ENCODE measurements at regions not wholly inside any gene's neighbourhood (a gene's known extent, or its start where the extent isn't known, plus 50 kb on each side); places are given as distances from the start of the nearest gene placed in this dataset.

GRCh38 chr15:79629687-79630086 lies 197.6 kb downstream of the MINAR1 start:
- H3K27me3 Mint-ChIP-seq: peaks cover 25 to 31% of the 10 kb centered on the region in 2 donors
- CTCF ChIA-PET: no interaction called here
- POLR2A ChIA-PET: no interaction called here
- no peaks in the 10 kb centered on the region for H3K9me3 ChIP-seq
- DNase-seq: no peak
- no peak overlapping the region for H3K4me3 ChIP-seq (ENCODE audit: control insufficient read depth in 1 of 2, extremely low read depth in 1 of 2, low read length in 1 of 2)
- no peaks in the 10 kb centered on the region for H3K4me1 ChIP-seq (ENCODE audit: control insufficient read depth in 1 of 2, extremely low read depth in 1 of 2, insufficient read depth in 2 of 2, low read length in 2 of 2)
- no peak for ATAC-seq (replicated peaks in 1 of 4)
- H3K36me3 ChIP-seq (ENCODE audit: control insufficient read depth in 2 of 2, extremely low read depth in 1 of 2, insufficient read depth in 1 of 2, low read length in 1 of 2): no peaks in the 10 kb centered on the region
- no peak overlapping the region for H3K27ac ChIP-seq (ENCODE audit: low read length)
- H3K36me3 Mint-ChIP-seq: no peaks in the 10 kb centered on the region
- H3K27me3 ChIP-seq (replicated peaks in 1 of 2; ENCODE audit: control insufficient read depth in 2 of 2, extremely low read depth in 1 of 2, insufficient read depth in 2 of 2, low read length in 1 of 2): peaks cover 3 to 9% of the 10 kb centered on the region in 2 experiments
- H3K4me1 Mint-ChIP-seq: no peaks in the 10 kb centered on the region
- peaks cover 0 to 11% (median 10%) of the 10 kb centered on the region in 3 donors for H3K9me3 Mint-ChIP-seq
- 68% methylated on average over 4 of the region's 5 CpGs for WGBS (ENCODE audit: insufficient coverage)
- no peak overlapping the region for H3K27ac Mint-ChIP-seq
- no peak overlapping the region for H3K4me3 Mint-ChIP-seq

GRCh38 chr15:79632457-79632856 lies 200.3 kb downstream of the MINAR1 start:
- POLR2A ChIA-PET: no interaction called here
- Histone ChIP-seq H3K36me3 (ENCODE audit: control insufficient read depth in 2 of 2, extremely low read depth in 1 of 2, insufficient read depth in 1 of 2, low read length in 1 of 2) (no peaks in the 10 kb centered on the region), H3K27me3 (replicated peaks in 1 of 2; ENCODE audit: control insufficient read depth in 2 of 2, extremely low read depth in 1 of 2, insufficient read depth in 2 of 2, low read length in 1 of 2) (peaks cover 3 to 12% of the 10 kb centered on the region in 2 experiments), H3K27ac (ENCODE audit: low read length) (no peak overlapping the region), H3K9me3 (no peaks in the 10 kb centered on the region), H3K4me3 (ENCODE audit: control insufficient read depth in 1 of 2, extremely low read depth in 1 of 2, low read length in 1 of 2) (no peak overlapping the region), H3K4me1 (ENCODE audit: control insufficient read depth in 1 of 2, extremely low read depth in 1 of 2, insufficient read depth in 2 of 2, low read length in 2 of 2) (no peaks in the 10 kb centered on the region)
- 67% methylated on average over 1 of the region's 2 CpGs for WGBS (ENCODE audit: insufficient coverage)
- Mint-ChIP-seq H3K4me3 (no peak overlapping the region), H3K27me3 (peaks cover 20 to 25% of the 10 kb centered on the region in 2 donors), H3K4me1 (no peaks in the 10 kb centered on the region), H3K27ac (no peak overlapping the region), H3K9me3 (peaks cover 0 to 11% (median 10%) of the 10 kb centered on the region in 3 donors), H3K36me3 (no peaks in the 10 kb centered on the region)
- CTCF ChIA-PET: interaction anchor here in 1 of 2 donors (1.2 kb wide), 1 partner anchor 8 kb away, joined by 3 read pairs; no protein-coding TSS in a partner anchor
- DNase-seq: no peak
- no peak for ATAC-seq (replicated peaks in 1 of 4)

- Histone ChIP-seq H3K27me3 (replicated peaks in 1 of 2; ENCODE audit: control insufficient read depth in 2 of 2, extremely low read depth in 1 of 2, insufficient read depth in 2 of 2, low read length in 1 of 2) (peaks cover 0 to 7% of the 10 kb centered on the region in 2 experiments), H3K36me3 (ENCODE audit: control insufficient read depth in 2 of 2, extremely low read depth in 1 of 2, insufficient read depth in 1 of 2, low read length in 1 of 2) (no peaks in the 10 kb centered on the region), H3K4me1 (ENCODE audit: control insufficient read depth in 1 of 2, extremely low read depth in 1 of 2, insufficient read depth in 2 of 2, low read length in 2 of 2) (no peaks in the 10 kb centered on the region), H3K9me3 (no peaks in the 10 kb centered on the region), H3K27ac (ENCODE audit: low read length) (no peak overlapping the region), H3K4me3 (ENCODE audit: control insufficient read depth in 1 of 2, extremely low read depth in 1 of 2, low read length in 1 of 2) (no peak overlapping the region)
- WGBS (ENCODE audit: insufficient coverage): 40% methylated on average over 1 of the region's 3 CpGs
- POLR2A ChIA-PET: interaction anchor here in 1 of 2 donors (0.6 kb wide), 1 partner anchor 38 kb away, joined by 4 read pairs; no protein-coding TSS in a partner anchor
- ATAC-seq (replicated peaks in 1 of 4) (no peak), DNase-seq (no peak)
- no peak overlapping the region for H3K4me3 Mint-ChIP-seq
- H3K27me3 Mint-ChIP-seq: peaks cover 25 to 31% of the 10 kb centered on the region in 2 donors
- H3K36me3 Mint-ChIP-seq: no peaks in the 10 kb centered on the region
- CTCF ChIA-PET: interaction anchor here in 1 of 2 donors (0.6 kb wide), 1 partner anchor 29 kb away, joined by 4 read pairs; no protein-coding TSS in a partner anchor
- H3K9me3 Mint-ChIP-seq: peaks cover 0 to 11% (median 10%) of the 10 kb centered on the region in 3 donors
- no peaks in the 10 kb centered on the region for H3K4me1 Mint-ChIP-seq
- H3K27ac Mint-ChIP-seq: no peak overlapping the region
These were observed 203.1 kb downstream of the MINAR1 start for GRCh38 chr15:79635149-79635771.

GRCh38 chr15:79635897-79636561 lies 203.9 kb downstream of the MINAR1 start:
- ChIA-PET POLR2A (no interaction called here), CTCF (interaction anchor here in 1 of 2 donors (0.6 kb wide), 1 partner anchor 168 kb away, joined by 3 read pairs; no protein-coding TSS in a partner anchor)
- H3K4me3 Mint-ChIP-seq: no peak overlapping the region
- H3K27ac Mint-ChIP-seq: no peak overlapping the region
- H3K9me3 ChIP-seq: no peaks in the 10 kb centered on the region
- no peak for ATAC-seq (replicated peaks in 1 of 4)
- no peaks in the 10 kb centered on the region for H3K36me3 ChIP-seq (ENCODE audit: control insufficient read depth in 2 of 2, extremely low read depth in 1 of 2, insufficient read depth in 1 of 2, low read length in 1 of 2)
- peaks cover 28 to 33% of the 10 kb centered on the region in 2 donors for H3K27me3 Mint-ChIP-seq
- no peaks in the 10 kb centered on the region for H3K4me1 ChIP-seq (ENCODE audit: control insufficient read depth in 1 of 2, extremely low read depth in 1 of 2, insufficient read depth in 2 of 2, low read length in 2 of 2)
- no peak overlapping the region for H3K27ac ChIP-seq (ENCODE audit: low read length)
- H3K4me3 ChIP-seq (ENCODE audit: control insufficient read depth in 1 of 2, extremely low read depth in 1 of 2, low read length in 1 of 2): no peak overlapping the region
- no peaks in the 10 kb centered on the region for H3K4me1 Mint-ChIP-seq
- no peak for DNase-seq
- peaks cover 0 to 11% (median 10%) of the 10 kb centered on the region in 3 donors for H3K9me3 Mint-ChIP-seq
- H3K27me3 ChIP-seq (replicated peaks in 1 of 2; ENCODE audit: control insufficient read depth in 2 of 2, extremely low read depth in 1 of 2, insufficient read depth in 2 of 2, low read length in 1 of 2): peaks cover 0 to 8% of the 10 kb centered on the region in 2 experiments
- whole genome bisulfite sequencing (ENCODE audit: insufficient coverage): 53% methylated on average over 3 of the region's 3 CpGs
- no peaks in the 10 kb centered on the region for H3K36me3 Mint-ChIP-seq

DNA sequence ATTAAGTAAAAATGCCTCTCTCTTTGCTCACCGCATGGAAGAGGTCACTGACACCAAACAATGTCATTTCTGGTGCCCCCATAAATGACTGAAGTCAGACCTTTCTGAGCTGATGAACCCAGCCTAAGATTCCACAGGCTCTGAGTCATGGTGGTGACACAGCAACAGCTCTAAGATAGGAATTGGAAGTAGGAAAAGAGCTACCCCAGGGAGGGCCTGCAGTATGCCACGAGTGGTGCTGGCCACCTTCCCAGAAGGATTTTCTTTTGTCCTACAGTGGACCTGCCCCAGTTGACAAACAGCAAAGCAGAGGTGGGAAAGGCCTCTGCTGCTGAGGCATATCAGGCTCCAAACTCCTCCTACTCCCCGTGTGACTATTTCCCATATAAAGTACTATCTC lies 208.1 kb downstream of the MINAR1 start:
- no peaks in the 10 kb centered on the region for H3K36me3 ChIP-seq (ENCODE audit: control insufficient read depth in 2 of 2, extremely low read depth in 1 of 2, insufficient read depth in 1 of 2, low read length in 1 of 2)
- Mint-ChIP-seq H3K27me3 (peaks cover 33 to 34% of the 10 kb centered on the region in 2 donors), H3K27ac (no peak overlapping the region), H3K4me3 (no peak overlapping the region), H3K4me1 (no peaks in the 10 kb centered on the region), H3K36me3 (no peaks in the 10 kb centered on the region), H3K9me3 (peaks cover 0 to 8% (median 5%) of the 10 kb centered on the region in 3 donors)
- H3K27me3 ChIP-seq (replicated peaks in 1 of 2; ENCODE audit: control insufficient read depth in 2 of 2, extremely low read depth in 1 of 2, insufficient read depth in 2 of 2, low read length in 1 of 2): peaks cover 0 to 6% of the 10 kb centered on the region in 2 experiments
- no peak overlapping the region for H3K4me3 ChIP-seq (ENCODE audit: control insufficient read depth in 1 of 2, extremely low read depth in 1 of 2, low read length in 1 of 2)
- DNase-seq (no peak), ATAC-seq (replicated peaks in 1 of 4) (no peak)
- ChIA-PET POLR2A (no interaction called here), CTCF (interaction anchor here in 1 of 2 donors (1.2 kb wide), 1 partner anchor 8 kb away, joined by 3 read pairs; no protein-coding TSS in a partner anchor)
- no peak overlapping the region for H3K27ac ChIP-seq (ENCODE audit: low read length)
- no peaks in the 10 kb centered on the region for H3K9me3 ChIP-seq
- no peaks in the 10 kb centered on the region for H3K4me1 ChIP-seq (ENCODE audit: control insufficient read depth in 1 of 2, extremely low read depth in 1 of 2, insufficient read depth in 2 of 2, low read length in 2 of 2)
- 72% methylated on average over 3 of the region's 3 CpGs for WGBS (ENCODE audit: insufficient coverage)

DNA sequence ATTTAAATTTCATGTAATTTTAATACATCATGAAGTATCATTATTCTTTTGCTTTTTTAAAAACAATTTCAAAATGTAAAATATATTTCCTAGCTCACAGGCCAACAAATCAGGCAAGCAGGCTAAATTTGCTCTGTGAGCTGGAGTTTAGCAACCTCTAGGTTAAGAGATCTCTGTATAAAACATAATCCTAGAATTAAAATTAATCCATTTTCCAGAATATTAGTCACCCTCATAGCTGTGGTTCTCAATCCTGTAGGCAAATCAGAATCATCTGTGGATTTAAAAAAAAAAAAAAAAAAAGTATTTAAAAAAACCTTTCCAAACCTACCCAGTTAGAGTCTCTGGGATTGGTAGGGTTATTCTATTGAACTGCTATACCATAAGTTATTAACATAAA lies 209.7 kb downstream of the MINAR1 start:
- Mint-ChIP-seq H3K4me1 (no peaks in the 10 kb centered on the region), H3K36me3 (no peaks in the 10 kb centered on the region), H3K27me3 (peaks cover 28 to 33% of the 10 kb centered on the region in 2 donors), H3K27ac (no peak overlapping the region), H3K9me3 (peaks cover 4 to 19% (median 5%) of the 10 kb centered on the region in 3 donors), H3K4me3 (no peak overlapping the region)
- Histone ChIP-seq H3K4me3 (ENCODE audit: control insufficient read depth in 1 of 2, extremely low read depth in 1 of 2, low read length in 1 of 2) (no peak overlapping the region), H3K27me3 (replicated peaks in 1 of 2; ENCODE audit: control insufficient read depth in 2 of 2, extremely low read depth in 1 of 2, insufficient read depth in 2 of 2, low read length in 1 of 2) (peaks cover 0 to 3% of the 10 kb centered on the region in 2 experiments), H3K27ac (ENCODE audit: low read length) (no peak overlapping the region), H3K36me3 (ENCODE audit: control insufficient read depth in 2 of 2, extremely low read depth in 1 of 2, insufficient read depth in 1 of 2, low read length in 1 of 2) (no peaks in the 10 kb centered on the region), H3K4me1 (ENCODE audit: control insufficient read depth in 1 of 2, extremely low read depth in 1 of 2, insufficient read depth in 2 of 2, low read length in 2 of 2) (no peaks in the 10 kb centered on the region), H3K9me3 (no peaks in the 10 kb centered on the region)
- DNase-seq: no peak
- CTCF ChIA-PET: no interaction called here
- ATAC-seq (replicated peaks in 1 of 4): no peak
- POLR2A ChIA-PET: interaction anchor here in 1 of 2 donors (0.5 kb wide), 1 partner anchor 25 kb away, joined by 9 read pairs; no protein-coding TSS in a partner anchor

All from T-cell (primary cell).